ENCODE measurements at regions not wholly inside any gene's neighbourhood (a gene's known extent, or its start where the extent isn't known, plus 50 kb on each side); places are given as distances from the start of the nearest gene placed in this dataset.
"Not testable (repeated sequence)": the region's sequence is repeated elsewhere in the genome, so short reads cannot be mapped to it uniquely, and the experiment has no call there.

DNA sequence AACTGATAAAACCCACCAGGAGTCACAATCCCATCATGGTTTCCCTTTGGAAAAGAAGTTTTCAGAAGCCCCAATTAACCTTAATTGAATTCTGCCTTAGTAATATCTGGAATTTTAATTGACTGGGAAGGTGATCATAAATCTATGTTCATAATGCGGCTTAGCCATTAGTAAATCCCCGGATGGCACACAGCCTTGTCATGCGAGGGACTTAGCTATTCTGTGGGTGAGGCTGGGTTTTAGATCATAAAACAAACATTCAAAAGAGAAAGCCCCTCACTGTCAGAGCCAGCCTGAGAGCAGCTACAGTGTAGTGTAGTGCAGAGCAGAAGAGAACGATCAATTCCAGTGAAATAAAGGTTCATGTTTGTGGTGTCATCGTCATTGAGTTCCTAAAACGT lies 124.0 kb upstream of the NOCT start:
- ATAC-seq: no peak

DNA sequence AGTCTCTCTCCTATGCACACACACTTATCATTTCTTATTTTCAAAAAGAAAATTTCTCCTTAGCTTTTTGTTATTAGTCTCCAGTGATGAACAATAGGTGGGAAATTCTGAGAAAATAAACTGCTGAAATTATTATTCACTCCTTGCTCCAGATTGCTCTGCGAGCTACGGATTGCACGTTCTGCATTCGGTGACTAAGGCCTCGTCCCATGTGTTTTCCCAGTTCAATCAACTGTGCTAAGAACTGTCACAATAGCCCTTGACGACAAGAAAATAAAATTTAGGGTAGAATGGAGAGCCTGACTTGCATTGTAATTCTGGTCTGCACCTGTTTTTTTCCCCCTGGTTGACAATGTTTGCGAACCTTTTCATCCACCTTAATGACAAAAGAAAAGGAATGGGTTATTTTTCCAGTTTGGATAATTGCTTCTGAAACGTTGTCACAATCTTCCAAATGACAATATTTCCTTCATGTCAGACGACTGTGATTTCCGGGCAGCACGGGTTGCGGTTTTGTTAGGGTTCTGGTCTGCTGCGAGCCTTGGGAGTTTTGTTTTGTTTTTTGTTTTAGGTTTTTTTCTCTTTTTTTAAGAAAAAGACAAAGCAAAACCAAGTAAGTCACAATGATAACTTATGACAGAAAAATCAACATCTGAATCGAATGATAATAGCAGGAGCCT lies 124.5 kb upstream of the NOCT start:
- no peak for ATAC-seq

DNA sequence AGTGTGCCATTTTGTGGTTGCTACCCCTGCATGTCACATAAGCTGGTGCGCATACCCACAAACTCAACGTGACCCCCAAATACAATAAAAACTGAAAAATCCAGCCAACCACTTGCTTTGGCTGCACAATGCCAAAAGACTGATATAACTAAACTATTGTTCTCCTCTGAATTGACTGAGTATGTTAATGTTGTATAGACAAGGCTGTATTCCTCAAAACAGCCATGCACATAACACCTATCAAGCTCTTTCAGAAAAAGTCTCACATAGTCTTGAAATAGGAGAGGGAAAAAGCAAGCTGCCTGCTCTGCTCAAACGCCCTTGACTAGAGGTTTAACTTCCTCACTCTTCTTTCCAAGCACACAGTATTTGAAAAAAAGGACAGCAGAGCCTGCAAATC lies 126.4 kb upstream of the NOCT start:
- ATAC-seq: no peak

DNA sequence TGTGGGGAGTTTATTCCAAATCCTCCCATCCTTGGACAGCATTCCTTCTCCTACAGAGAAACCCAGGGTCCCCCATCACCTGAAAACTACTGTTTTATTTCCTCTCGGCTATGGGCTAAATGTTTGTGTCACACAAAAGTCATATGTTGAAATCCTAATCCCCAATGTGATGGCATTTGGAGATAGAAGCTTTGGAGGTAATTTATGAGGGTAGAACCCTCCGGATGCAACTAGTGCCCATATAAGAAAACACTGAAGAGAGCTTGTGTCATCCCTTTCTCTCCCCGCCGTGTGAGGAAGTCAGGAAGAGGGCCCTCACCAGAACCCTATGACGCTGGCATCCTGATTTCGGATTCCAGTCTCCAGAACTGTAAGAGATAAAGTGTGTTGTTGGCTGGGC lies 127.8 kb upstream of the NOCT start:
- ATAC-seq: no peak

DNA sequence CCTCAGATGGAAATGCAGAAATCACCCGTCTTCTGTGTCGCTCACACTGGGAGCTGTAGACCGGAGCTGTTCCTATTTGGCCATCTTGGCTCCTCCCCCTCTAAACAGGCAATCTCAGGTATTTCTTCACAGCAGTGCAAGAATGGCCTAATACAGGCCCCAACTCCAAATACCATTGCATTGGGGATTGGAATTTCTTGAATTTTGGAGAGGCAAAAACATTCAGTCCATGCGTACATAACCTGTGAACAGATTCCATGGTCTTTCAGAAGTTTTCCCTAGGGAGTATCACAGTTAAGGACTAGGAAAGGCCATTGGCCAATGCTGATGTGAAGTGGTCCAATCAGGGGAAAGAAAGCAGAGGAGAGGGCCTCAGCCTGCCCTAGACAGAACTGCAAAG lies 128.2 kb upstream of the NOCT start:
- no peak for ATAC-seq

DNA sequence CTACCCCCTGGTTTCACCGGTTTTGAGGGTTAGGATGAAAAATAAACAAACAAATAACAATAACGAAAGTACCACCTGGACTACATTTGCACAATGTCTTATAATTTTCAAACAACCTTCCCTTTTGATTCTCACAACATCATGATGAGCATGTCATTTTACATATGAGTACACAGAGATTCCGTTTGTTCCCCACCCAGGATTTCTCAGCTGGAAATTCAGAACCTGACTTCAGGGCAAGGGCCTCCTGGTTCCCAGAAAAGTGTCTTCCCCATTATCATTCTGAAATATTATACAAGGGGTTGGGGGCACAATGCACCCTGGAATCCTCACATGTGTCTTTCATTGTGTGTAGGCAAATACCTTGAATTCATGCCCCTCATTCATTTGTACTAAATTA lies 135.8 kb upstream of the NOCT start:
- ATAC-seq: no peak

DNA sequence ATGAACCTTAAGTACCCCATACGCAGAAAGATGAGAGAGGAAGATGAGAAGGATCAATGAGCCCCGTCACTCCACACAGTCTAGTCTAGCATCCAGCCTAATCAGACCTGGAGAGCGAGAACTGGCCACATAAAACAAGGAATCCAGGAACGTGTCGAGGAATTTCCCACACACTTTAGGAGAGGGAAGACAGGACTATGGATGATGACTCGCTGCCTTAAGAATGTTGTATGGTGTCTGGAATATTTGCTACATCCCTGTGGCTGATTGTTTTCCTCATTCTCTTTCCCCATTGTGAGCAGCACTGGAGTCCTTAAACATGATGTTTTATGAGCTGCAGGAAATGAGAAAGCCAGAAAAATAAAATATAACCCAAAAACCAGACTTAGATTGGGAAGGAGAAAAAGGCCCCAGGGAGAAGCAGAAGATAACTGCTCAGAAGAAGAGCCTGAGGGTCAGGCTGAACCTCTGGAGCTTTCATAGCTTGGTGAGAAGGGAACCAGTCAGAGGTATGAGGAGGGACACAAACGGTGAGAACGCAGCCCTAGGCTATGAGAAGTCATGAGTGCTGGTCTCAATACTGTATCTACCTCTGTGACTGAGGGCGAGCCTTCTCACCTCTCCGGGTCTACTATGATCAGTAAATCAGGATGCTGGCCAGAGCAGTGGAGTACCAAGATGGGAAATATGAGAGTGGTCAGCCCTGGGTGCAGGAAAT lies 139.5 kb upstream of the NOCT start:
- ATAC-seq: no peak

DNA sequence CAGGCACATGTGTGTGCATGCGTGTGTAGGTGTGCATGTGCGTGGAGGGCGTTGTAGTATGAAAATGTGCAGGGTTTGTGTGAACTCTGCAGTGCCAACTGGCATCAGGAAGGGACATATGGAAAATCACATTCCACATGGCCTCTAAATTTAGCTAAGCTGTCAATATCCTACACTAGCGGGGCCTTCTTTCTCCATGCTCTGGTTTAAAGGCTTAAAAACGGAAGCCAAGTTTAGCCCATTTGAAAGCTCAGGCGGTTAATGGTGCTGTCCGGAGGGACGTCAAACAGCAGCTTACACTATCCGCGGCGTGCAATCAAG lies 144.1 kb upstream of the NOCT start:
- no peak for ATAC-seq

DNA sequence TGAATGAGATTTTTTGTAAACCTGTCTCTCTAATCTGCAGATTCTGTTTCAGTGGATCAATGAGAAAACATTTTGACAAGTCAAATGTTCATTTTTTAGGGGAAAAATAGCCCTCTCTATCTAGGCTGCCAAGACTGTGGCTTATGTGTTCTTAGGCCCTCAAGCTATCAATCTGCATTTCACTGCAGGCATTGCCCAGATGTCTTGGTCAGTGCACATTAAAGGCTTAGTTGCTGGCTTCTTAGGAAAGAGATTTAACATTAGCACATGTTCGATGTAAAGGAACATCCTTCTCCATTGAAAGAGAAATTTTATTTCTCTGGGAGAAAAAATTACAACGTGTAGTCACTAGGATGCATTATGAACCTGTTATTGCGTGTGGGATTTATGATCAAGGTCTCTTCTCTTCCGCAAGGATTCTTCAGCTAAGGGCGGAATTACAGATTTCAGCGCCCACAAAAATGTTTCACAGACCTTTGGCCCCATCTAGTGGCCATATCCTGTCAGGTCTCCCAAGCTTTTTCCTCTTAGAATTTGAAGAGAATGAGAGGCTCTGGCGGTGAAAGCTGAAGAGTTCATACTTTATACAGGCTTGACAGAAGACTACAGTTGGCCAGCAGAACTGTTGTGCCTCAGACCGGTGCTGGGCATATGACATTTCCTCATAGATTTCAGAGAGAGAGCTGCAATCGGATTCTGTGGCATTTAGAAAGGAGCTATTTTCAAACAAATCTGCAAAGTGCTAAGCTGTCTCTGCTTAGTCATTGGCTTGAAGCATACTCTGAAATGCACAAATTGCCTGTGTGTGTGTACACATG lies 144.6 kb upstream of the NOCT start:
- no peak for ATAC-seq

DNA sequence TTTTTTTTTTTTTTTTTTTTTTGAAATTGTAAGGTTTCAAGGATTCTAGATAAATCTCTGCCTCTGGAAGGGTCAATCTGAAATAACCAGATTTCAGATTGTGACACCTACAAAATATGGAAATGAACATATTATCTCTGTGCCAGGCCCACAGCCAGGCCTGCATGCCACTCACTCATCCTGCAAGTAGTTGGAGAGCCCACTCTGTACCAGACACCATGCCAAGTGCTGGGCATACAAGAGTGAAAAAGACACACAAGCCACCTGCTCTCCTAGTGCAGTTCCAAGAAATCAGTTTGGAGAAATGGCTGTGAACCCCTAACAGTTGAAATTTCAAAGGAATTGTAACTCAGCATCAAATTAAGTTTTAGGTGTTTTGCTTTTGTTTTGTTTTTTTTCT lies 145.9 kb upstream of the NOCT start:
- no peak for ATAC-seq

DNA sequence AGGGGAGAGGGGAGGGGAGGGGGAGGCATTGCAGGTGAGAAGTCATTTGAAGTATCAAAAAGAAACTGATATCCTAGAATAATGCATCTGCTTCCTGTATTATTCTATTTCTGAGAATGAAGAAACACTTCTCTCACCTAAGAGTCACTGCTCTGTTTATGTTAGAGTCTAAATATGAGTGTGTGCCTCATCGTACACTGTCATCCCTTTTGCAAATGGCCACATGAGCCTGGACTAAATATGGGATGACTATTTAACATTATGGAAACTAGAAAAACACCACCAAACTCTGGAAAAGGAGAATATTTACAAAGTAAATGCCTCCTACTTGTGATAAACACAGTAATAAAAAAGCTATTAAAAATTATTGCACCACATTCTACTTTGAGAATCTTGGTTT lies 146.4 kb upstream of the NOCT start:
- ATAC-seq: no peak

DNA sequence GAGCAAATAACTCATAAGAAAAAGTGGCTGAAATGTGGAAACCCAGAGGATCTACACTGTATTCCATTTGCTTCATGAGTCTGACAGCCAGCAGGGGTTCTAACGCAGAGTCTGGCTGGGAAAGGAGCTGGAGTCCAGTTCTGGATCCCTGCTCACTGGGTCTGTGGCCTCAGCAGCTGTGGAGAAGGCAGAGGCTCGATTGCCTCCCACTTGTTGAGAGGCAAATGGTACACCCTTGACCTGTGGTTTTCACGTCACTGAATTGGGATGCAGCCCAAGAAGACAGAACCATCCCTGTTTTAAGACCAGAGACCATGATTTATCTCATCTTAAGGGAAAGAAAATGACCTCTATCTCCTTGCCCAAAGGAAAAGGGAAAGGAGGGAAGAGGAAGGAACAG lies 147.0 kb upstream of the NOCT start:
- ATAC-seq: no peak

DNA sequence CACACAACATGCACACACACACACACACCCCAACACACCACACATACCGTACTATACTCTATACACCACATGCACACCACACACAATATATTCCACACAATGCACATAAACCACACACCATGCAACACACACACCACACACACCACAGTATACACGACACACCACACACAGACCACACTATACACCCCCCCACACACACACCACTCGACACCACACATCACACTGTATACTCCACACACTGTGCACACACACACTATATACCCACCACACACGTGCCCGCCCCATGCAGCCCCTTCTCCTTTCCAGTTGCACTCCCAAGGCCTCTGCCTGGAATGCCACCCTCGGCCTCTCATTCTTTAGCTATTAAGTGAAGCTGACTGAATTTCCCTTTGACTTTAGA lies 148.2 kb upstream of the NOCT start:
- ATAC-seq: no peak

DNA sequence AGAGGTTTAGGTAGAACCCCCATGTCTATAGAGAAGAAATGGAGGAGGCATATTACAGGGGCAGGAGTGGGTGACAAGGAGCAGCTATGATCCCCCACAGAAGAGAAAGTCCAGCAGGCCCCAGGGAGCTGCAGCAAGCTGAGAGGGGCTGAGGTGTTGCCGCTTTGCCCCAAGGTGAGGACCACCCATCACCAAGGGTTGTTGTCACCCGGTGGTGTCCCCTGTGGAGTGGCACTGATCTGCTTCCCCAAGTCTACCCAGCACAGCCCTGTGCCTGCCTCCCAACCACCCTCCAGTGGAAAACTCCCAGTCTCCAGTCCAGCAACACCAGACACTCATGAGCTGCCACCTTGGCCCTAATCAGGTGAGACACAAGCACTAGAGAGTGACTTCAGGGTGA lies 149.3 kb upstream of the NOCT start:
- no peak for ATAC-seq

DNA sequence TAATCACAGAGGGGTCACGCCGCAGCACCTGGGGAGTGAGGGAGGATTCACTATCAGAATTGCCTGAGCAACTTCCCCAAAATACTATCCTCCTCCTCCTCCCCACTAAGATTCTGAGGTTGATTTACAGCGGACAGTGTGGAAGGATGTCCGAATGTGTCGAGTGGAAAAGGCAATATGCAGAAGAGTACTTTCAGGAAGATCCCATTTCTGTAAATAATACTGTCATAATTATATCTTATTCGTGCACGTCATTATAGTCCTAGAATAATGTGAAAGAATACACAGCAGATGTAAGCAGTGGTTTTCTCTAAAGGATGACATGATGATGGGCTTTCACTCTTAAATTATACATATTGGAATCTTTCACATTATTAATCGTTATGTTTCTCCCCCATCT lies 149.8 kb upstream of the NOCT start:
- no peak for ATAC-seq

DNA sequence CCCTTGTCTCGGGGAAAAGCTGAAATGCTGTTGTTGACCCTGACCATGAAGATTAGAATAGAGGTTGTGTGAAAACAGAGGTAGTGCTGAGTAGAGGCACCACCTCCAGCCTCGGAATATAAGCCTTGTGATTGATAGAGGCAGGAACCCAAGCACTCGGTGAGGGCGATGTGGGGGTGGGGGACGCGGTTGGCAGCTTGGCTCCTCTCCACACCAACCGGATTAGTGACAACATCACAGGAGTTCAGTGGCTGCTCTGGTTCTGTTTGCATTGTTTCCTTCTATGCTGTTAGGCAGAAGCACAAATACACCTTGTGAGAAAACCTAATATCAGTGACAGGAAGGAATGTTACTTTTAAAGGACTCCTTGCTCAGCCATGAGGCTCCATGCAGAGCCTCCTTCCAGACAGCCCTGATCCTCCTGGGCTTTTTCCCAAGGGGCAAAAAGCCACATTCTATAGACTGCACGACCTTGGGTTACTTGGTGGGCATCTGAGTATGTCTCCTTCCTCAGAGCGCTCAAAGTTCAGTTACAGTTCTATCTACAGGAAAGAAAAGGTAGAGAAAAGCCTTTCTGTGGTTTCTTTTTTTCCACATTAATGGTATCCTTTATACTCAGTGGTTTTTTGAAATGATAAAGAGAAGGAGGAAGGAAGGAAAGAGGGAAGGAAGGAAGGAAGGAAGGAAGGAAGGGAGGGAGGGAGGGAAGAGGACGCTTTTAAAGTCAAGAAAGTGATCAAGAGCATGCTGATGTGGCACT lies 150.4 kb upstream of the NOCT start:
- no peak for ATAC-seq

DNA sequence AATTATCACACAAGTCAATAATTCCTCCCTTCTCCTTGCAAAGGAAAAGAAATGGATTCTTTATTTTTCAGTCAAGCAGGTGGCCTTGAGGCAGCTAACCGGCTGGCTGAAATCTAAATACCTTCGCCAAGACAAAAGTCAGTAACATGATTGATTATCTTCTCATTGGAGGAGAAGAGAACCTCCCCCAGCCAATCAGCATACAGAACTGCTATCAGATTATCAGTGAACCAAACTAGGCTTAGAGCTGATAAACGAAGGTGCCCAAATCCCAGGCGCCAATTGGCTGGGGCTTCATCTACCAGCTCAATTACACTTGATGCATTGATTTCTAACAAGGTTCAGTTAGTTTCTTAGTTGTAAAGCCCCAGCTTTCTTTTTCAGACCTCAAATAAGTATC lies 152.4 kb upstream of the NOCT start:
- no peak for ATAC-seq

DNA sequence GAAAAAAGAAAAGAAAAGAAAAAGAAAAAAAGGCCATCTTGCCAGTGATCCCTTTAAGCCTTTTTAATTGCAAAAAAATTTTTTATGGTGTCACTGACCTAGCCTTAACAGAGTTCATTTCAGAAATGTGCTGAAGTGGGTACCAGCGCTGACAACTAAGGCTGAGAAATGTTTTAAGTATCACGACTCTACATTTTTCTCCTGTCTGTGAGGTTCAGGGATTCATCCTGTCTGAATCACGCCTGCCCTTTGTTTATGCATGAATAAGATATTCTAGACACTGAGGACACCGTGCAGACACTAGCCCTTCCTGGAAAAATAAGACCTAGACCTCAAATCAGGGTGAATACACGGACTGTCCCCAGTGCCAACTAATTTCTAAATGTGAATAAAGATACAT lies 154.4 kb upstream of the NOCT start:
- no peak for ATAC-seq

DNA sequence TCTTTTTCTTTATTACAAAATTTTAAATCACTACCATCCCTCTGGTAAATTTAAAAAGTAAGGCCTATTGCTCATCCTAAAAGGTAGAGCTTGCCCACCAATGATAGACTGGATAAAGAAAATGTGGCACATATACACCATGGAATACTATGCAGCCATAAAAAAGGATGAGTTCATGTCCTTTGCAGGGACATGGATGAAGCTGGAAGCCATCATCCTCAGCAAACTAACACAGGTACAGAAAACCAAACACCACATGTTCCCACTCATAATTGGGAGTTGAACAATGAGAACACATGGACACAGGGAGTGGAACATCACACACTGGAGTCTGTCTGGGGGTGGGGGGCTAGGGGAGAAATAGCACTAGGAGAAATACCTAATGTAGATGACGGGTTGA lies 155.2 kb upstream of the NOCT start:
- ATAC-seq: not testable (repeated sequence)

DNA sequence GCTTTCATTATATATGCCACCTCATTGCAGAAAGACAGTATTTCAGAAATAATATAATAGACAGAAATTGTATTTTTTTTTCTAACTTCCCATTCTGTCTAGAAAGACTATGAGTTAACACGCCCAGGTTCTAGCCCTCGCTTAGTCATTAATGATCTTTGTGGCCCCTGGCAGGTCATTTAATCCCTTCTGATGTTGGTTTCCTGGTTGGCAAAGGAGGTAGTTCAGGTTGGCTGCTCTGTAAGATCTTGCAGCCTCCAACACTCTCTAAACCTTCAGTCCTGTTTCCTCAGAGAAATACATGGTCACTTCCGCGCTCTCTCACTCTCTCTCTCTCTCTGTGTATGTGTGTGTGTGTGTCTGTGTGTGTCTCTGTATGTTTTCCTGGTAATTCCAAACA lies 156.3 kb upstream of the NOCT start:
- ATAC-seq: no peak

DNA sequence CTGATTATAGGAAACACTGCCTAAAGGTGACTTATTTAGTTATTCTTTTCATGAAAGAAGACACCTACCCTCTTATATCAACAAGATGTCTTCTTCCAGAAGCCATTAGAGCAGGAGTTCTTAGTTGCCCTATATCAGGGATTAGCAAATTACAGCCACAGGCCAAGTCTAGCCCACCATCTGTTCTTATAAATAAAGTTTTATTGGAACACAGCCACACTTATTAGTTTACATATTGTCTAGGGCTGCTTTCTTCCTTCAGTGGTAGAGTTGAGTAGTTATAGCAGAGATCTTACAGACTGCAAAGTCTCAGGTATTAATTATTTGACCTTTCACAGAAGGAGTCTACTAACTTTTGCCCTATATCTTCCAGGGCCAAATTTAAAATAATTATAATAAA lies 157.2 kb upstream of the NOCT start:
- no peak for ATAC-seq

DNA sequence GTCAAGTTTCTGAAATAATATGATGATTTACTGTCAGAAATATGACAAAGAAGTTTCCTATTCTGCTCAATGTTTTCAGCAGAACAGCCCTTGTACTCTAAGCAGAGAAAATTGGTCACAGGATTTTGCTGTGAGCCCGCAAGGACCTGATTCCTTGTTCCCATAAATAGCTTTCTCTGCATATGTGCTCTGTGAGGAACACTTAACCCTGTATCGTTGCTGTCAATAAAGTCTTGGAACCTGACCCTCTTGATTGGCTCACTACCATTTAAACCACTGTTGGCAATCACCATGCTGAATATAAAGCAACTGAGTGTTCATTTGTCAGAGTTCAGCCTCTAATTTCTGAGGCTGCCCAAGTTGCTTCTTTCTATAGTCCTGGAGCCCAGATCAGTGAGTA lies 158.2 kb upstream of the NOCT start:
- no peak for ATAC-seq

DNA sequence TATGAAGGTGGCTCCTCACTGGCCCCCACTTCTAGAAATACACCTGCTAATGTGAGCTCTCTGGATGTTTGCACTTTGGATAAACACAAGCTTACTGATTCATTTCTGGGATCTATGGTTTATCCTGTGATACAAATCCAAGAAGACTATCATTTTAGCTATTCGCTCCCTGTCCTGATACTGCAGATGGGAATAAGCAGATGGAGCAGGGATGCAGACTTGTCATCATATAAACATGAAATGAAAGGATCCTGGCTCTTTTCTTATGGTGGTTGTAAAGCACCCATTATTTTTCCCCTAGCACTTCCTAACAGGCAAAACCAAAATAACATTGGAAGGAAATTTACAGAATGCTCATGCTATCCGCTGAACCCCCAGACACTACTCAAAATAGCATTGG lies 162.9 kb upstream of the NOCT start:
- ATAC-seq: no peak

Measured in activated CD4-positive, CD25-positive, alpha-beta regulatory T cell treated with anti-CD3 and anti-CD28 coated beads, Interleukin-2, amount 50 U/mL, for 24 hours (primary cell).